SU-DHL-6 (cell line): ENCODE measurements at regions not wholly inside any gene's neighbourhood (a gene's known extent, or its start where the extent isn't known, plus 50 kb on each side); places are given as distances from the start of the nearest gene placed in this dataset.

Experiments
- EZH2phosphoT487 ChIP-seq: fragments of 200-600 bp; sonication (generic), shearing (Covaris generic); conservative IDR thresholded peaks from 2 replicates; pipeline ENCODE4 v1.6.1; 2018; ENCODE audit warnings: mild to moderate bottlenecking, antibody characterized with exemption, low read length, moderate library complexity, mixed read lengths
- TF ChIP-seq, protein P1 (sequence below): fragments of 200-600 bp; sonication (generic); IDR thresholded peaks from one replicate; pipeline ENCODE4 v1.5.1; 2017; ENCODE audit warnings: antibody characterized with exemption, mild to moderate bottlenecking, low read length, moderate library complexity; ENCODE audit not compliant: insufficient read depth, poor library complexity, severe bottlenecking

DNA sequence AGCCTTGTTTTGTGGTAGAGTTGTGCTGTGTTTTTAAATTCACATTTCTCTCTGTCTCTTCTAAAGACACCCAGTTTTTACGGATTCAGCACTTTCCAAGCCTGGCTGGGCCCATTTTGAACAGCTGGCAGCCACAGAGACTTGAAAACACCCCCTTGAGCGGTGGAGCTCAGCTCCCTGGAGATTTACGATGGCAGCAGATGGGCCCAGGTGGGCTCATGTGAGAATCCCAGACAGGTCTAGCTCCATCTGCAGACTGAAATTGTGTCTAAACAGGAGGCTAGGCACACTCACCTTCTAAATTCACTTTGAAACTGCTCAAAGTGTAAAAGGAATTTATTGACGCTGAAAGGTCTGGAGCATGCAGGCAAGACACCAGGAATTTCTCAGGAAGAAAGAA, 232.0 kb upstream of the HES1 start:
- TF ChIP-seq, protein P1, sequence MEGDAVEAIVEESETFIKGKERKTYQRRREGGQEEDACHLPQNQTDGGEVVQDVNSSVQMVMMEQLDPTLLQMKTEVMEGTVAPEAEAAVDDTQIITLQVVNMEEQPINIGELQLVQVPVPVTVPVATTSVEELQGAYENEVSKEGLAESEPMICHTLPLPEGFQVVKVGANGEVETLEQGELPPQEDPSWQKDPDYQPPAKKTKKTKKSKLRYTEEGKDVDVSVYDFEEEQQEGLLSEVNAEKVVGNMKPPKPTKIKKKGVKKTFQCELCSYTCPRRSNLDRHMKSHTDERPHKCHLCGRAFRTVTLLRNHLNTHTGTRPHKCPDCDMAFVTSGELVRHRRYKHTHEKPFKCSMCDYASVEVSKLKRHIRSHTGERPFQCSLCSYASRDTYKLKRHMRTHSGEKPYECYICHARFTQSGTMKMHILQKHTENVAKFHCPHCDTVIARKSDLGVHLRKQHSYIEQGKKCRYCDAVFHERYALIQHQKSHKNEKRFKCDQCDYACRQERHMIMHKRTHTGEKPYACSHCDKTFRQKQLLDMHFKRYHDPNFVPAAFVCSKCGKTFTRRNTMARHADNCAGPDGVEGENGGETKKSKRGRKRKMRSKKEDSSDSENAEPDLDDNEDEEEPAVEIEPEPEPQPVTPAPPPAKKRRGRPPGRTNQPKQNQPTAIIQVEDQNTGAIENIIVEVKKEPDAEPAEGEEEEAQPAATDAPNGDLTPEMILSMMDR, result no peak
- no peak for TF ChIP-seq EZH2phosphoT487
